ENCODE measurements at regions not wholly inside any gene's neighbourhood (a gene's known extent, or its start where the extent isn't known, plus 50 kb on each side); places are given as distances from the start of the nearest gene placed in this dataset.

GRCh38 chr2:18484625-18485024 lies 75.8 kb downstream of the RDH14 start:
- TF ChIP-seq SP1 (IDR thresholded peaks at IDR 0.05) (no peak), CTBP1 (IDR thresholded peaks at IDR 0.05; ENCODE audit: borderline replicate concordance) (no peak), ELF4 (IDR thresholded peaks at IDR 0.05) (no peak), HDGF (IDR thresholded peaks at IDR 0.05; ENCODE audit: borderline replicate concordance) (no peak), FOXM1 (IDR thresholded peaks at IDR 0.05; ENCODE audit: borderline replicate concordance) (no peak), ZNF384 (IDR thresholded peaks at IDR 0.05) (no peak), PKNOX1 (IDR thresholded peaks at IDR 0.05) (no peak), FOXA1 (IDR thresholded peaks at IDR 0.05) (no peak), FOXK2 (IDR thresholded peaks at IDR 0.05) (no peak)
